IMR-90 (cell line): ENCODE measurements at regions not wholly inside any gene's neighbourhood (a gene's known extent, or its start where the extent isn't known, plus 50 kb on each side); places are given as distances from the start of the nearest gene placed in this dataset.

ENCODE experiments used
- CTCF ChIP-seq: conservative IDR thresholded peaks from 2 replicates; pipeline ENCODE4 v1.5.1; 2012; ENCODE audit warnings: mild to moderate bottlenecking, low read depth, low read length, improper control_type of control experiment
- POLR2A ChIP-seq: IDR thresholded peaks from 2 replicates; pipeline ENCODE4 v1.6.1; 2012; ENCODE audit warnings: mild to moderate bottlenecking, low read depth, low read length

- TF ChIP-seq POLR2A (no peak), CTCF (no peak)
These were observed 391.3 kb downstream of the NR2F1-AS1 start for GRCh38 chr5:93189707-93190120.
